G401.6 (cell line): ENCODE measurements at regions not wholly inside any gene's neighbourhood (a gene's known extent, or its start where the extent isn't known, plus 50 kb on each side); places are given as distances from the start of the nearest gene placed in this dataset.
A peak's percentile ranks its signal among the peaks of the same experiment; 100 is the strongest.
"Not testable (repeated sequence)": the region's sequence is repeated elsewhere in the genome, so short reads cannot be mapped to it uniquely, and the experiment has no call there.

ENCODE experiments used
- FAIRE-seq: peaks from 2 replicates; lab custom pipeline; 2012; peaks lifted over from hg19 to GRCh38; lab: Jason Lieb, UNC

- FAIRE-seq: no peak
These were observed 75.4 kb upstream of the HNMT start for GRCh38 chr2:137888845-137889244.

GRCh38 chr2:137892739-137893138, 71.5 kb upstream of the HNMT start:
- no peak for FAIRE-seq

- FAIRE-seq: no peak
These were observed 71.1 kb upstream of the HNMT start for GRCh38 chr2:137893145-137893544.

GRCh38 chr2:137896467-137896866, 67.8 kb upstream of the HNMT start:
- FAIRE-seq: no peak

GRCh38 chr2:137897082-137897481, 67.2 kb upstream of the HNMT start:
- no peak for FAIRE-seq

GRCh38 chr2:137900421-137901141, 63.7 kb upstream of the HNMT start:
- no peak for FAIRE-seq

GRCh38 chr2:137910641-137911040, 53.6 kb upstream of the HNMT start:
- peak; percentile 48 for FAIRE-seq

- no peak for FAIRE-seq
These were observed 51.9 kb upstream of the HNMT start for GRCh38 chr2:137912371-137912770.

GRCh38 chr2:137913169-137913568, 51.1 kb upstream of the HNMT start:
- FAIRE-seq: no peak

GRCh38 chr2:137913648-137914047, 50.6 kb upstream of the HNMT start:
- FAIRE-seq: not testable (repeated sequence)
